Left renal pelvis (tissue), 4 donors: ENCODE measurements at regions not wholly inside any gene's neighbourhood (a gene's known extent, or its start where the extent isn't known, plus 50 kb on each side); places are given as distances from the start of the nearest gene placed in this dataset.

ENCODE experiments used
- DNase-seq, 4 donors: peaks; one replicate each; pipeline ENCODE4 v3.0.0-alpha.2; 2013; ENCODE audit warnings: low read depth in 4 of 4, low spot score in 3 of 4

DNA sequence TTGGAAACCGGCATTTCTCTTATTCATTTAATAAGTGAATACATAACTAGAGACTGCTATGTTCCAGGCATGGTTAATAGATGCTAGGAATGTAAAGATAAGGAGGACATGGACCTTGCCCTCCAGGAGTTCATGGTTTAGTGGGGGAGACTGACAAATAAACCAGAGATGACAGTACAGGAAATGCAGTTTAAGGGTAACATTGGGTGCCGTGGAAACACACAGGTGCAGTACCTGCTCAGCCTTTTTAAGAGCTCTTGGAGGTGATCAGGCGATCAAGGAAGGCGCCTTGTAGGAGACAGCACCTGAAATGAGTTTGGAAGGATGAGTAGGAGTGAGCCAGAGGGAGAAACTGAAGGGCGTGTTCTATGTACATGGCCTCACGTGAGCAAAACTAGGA lies 145.8 kb downstream of the AASDH start:
- no peak for DNase-seq

DNA sequence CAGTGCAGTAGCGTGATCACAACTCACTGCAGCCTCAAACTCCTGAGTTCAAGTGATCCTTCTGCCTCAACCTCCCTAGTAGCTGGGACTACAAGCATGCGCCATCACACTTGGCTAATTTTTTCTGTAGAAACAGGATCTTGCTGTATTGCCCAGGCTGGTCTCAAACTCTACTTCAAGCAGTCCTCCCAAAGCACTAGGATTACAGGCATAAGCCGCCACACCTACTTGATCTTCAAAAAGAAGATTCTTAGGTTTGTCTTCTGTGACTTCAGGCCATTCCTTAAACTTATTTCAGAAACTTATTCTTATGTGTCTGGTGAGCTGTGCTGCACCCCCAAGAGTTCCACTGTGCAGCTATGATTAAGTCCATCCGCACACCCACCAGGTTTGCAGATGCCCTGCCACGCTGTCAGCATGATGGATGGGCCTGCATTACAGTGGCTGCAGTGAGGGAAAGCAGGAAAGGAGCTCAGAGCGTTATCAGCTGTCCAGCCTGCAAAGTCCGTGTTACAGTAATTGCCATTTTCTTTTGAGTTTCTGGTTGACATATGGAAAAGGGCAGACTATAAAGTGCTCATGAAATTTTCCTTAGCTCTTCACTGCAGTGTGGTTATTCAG lies 146.6 kb downstream of the AASDH start:
- DNase-seq = peak in 2 of 4 donors; percentile 20 to 29

DNA sequence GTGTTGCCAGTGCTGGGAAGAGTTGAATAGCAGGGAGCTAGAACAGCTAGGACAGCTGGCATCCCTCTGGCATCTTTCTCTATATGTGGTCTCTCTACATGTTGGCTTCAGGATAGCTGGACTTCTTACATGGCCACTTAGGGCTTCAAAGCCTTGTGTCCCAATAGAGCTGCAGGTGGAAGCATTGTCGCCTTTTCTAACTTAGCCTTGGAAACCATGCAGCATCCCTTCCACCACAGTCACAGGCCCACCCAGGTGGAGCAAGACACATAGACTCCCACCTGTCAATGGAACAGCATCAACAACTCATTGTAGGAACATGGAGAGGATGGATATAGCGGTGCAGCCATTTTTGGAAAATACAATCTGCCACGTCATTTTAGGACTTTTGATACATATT lies 149.0 kb downstream of the AASDH start:
- DNase-seq = no peak

DNA sequence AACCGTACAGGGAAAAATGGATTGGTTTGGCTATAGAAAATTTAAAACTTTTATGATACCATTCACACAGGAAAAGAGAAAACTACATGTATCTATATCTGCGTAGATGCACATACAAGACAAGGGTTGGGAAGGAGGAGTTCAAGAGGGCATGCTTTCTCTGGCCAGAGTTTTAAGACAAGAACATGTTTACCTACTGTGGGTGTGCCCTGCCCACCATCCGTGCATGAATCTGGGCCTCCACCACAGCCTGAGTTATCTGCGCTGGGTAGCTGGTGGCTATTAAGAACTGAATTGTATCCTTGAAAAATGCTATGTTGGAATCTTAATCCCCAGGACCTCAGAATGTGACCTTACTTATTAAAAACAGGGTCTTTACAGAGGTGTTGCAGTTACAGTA lies 151.6 kb downstream of the AASDH start:
- no peak for DNase-seq

DNA sequence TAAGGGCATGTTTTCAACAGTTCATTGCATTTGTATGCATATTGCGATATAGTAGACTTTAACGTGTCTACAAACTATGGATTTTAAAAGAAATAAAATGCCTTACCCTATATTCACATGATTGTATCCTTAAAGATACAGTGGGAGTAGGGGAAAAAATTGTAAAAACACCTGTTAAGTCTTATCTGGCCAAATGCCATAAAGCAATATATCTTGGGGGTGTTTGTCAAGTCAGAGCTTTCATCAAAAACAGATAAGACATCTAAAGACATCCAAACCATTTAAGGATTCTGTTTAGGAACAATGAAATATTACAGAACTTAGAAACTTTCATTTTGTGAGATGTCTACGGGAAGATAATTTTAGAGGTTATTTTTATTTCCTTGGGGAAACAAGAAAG lies 152.3 kb downstream of the AASDH start:
- DNase-seq = no peak

DNA sequence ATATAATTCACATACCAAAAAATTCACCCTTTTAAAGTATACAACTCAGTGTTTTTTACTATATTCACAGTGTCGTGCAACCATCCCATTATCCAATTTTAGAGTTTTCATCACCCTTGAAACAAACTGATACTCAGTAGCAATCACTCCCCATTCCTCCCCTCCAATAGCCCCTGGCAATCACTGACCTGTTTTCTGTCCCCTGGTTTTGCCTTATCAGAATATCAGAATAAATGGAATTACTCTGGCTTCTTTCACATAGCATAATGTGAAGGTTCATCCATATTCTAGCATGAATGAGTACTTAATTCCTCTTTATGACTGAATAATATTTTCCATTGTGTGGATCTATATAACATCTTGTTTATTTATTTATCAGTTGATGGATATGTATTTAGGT lies 153.2 kb downstream of the AASDH start:
- DNase-seq = no peak

DNA sequence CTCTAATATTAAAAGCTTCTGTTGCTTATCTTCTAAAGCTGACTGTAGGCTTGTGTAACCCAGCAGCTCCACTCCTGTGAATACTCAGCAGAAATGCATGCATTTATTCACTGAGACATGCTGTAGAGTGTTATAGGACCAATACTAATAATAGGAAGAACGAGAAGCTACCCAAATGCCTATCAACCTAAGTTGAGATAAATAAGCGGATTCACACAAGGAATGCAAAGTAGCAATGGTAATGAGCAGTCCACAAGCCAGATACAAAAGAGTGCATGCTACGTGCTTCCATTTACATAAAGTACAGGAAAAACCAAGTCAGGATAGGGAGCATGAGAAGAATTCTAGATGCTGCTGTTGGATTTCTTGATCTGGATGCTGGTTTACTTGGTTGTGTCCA lies 155.9 kb downstream of the AASDH start:
- DNase-seq = no peak

DNA sequence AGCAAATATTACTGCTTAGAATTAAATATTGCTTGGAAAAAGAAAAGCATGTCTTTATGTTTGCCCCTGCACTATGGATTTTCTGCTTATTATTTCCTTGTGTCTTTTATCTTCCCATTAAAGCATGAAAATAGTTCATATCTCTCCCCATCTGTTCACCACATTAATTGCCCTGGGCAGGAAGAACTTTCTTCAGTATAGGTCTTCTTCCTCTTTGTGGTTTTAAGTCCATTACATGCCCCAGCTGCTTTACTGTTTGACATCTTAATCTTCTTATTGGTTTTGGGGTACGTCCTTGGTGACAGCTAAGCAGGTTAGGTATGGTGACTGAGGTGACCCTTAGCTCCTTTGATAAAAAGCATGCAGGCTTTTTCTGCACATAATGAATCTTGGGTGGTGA lies 157.3 kb downstream of the AASDH start:
- DNase-seq = no peak

DNA sequence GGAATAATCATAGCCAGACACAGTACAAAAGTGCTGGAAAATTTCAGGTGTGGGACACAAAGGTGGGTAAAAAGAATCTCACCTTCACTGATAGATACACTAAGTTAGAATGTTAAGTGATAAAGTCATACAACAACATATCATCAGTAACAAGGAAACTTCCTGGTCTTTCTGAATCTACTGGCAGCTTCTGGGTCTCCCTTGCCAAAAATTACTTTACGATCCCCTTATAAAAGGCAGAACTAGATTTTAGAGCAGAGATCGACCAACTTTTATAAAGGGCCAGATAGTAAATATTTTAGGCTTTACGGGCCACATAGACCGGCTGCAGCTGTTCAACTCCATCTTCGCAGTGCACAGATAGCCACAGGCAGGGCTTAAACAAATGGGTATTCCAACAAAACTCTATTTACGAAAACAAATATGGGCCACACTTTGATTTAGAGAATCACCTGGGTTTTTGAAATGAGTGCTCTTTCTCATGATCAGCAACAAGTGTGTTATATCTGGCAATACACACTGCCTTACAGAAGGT lies 159.9 kb downstream of the AASDH start:
- no peak for DNase-seq

DNA sequence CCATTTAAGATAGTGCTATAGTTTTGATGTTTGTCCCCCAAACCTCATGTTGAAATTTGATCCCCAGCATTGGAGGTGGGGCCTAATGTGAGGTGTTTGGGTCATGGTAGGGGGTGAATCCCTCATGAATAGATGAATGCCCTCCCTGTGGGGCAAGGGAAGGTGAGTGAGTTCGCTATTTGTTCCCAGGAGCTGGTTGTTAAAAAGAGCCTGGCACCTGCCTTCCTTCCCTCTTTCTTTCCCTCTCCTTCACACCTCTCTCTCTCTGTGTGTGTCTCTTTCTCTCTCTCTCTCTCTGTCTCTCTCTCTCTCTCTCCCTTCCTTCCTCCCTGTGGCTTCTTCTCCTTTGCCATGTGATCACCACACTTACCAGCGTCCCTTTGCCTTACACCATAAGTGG lies 160.7 kb downstream of the AASDH start:
- no peak for DNase-seq

DNA sequence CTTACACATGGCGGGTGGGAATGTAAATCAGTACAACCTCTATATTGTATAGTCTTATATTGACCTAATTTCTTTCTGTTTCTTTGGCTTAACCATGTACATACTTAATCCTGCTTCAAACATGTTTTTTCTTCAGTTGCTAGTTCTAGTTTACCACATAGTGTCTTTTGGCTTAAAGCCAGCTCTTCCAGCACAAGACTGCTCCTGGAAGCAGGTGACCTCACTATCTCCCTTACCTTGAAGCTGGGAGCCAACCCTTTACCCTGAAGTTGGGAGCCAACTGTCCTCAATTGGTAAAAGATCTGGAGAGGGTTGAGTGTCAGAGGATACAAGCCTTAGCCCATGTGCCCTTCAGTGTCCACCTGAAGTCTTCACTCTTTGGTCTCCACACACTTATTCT lies 162.7 kb downstream of the AASDH start:
- DNase-seq = no peak

DNA sequence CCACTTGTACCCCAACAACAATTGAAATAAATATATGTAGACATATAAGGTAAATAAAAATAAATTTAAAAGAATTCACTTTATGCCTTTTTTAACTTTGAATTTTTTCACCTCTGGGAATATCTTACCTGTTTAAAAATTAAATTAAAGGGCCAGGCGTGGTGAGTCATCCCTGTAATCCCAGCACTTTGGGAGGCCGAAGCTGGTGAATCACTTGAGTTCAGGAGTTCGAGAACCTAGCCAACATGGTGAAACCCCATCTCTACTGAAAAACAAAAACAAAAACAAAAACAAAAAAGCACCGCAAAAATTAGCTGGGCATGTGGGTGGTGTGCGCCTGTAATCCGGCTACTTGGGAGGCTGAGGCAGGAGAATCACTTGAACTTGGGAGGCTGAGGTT lies 164.8 kb downstream of the AASDH start:
- no peak for DNase-seq

DNA sequence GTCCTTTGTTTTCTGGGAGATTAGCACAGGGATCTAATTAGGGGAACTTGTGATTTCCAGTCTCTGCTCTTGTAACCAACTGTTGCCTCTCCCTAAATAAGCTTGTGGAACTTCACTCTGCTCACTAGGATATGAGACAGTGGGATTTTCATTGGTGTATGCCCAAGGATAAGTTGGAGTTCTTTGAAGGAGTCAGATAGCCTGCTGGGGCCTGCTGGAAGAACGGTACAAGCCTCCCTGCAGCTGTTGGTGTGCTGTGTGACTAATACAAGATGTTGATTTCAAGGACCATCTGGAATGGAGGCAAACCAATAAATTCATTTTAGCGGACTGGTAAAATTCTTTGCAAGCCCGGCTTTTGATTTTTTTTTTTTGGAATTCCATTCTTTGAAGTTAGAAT lies 167.0 kb downstream of the AASDH start:
- DNase-seq = no peak

DNA sequence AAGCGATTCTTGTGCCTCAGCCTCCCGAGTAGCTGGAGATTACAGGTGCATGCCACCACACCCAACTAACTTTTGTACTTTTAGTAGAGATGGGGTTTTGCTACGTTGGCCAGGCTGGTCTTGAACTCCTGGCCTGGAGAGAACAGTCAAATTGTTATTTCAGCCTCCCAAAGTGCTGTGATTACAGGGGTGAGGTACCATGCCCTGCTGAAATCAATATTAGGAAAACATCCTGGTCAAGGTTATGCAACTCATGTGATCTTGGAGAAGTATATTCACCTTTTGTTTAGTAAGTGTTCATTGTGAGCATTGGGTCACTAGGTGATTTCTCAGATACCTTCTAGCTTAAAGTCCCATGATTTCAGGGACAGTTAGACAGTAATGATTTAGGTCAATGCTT lies 167.8 kb downstream of the AASDH start:
- no peak for DNase-seq

DNA sequence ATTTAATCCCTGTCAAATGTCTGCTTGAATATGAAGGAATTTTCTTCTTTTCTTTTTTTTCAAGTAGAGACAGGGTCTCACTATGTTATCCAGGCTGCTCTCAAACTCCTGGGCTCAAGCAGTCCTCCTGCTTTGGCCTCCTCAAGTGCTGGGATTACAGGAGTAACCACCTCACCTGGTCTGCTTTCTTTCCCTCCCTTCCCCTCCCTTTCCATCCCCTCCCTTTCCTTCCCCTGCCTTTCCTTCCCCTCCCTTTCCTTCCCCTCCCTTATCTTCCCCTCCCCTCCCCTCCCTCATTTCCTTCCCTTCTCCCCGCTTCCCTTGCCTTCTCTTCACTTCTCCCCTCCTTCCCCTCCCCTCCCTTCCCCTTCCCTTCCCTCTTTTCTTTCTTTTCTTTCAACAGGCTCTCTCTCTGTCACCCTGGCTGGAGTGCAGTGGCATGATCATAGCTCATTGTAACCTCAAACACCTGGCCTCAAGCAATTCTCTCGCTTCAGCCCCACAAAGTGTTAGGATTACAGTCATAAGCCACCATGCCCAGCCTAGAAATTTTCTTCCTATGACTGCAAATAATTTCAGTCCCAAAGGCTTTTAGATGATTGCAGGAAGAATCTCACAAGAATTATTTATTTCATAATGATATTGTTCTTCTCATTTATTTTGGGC lies 168.9 kb downstream of the AASDH start:
- DNase-seq = no peak

DNA sequence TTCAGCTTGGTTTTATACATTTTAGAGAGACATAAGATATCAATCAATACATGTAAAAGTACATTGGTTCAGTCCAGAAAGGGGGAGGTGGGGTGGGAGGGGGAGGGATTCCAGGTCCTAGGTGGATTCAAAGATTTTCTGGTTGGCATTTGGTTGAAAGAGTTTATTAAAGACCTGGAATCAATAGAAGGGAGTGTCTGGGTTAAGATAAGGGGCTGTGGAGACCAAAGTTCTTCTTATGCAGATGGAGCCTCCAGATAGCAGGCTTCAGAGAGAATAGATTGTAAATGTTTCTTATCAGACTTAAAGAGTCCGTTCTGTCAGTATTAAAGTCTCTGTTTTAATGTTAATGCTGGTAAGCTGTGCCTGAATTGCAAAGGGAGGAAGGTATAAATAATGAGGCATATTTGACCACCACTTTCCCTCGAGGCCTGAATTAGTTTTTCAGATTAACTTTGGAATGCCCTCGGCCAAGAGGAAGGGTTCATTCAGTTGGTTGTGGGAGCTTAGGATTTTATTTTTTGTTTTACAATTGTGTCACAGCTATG lies 169.9 kb downstream of the AASDH start:
- DNase-seq = no peak

DNA sequence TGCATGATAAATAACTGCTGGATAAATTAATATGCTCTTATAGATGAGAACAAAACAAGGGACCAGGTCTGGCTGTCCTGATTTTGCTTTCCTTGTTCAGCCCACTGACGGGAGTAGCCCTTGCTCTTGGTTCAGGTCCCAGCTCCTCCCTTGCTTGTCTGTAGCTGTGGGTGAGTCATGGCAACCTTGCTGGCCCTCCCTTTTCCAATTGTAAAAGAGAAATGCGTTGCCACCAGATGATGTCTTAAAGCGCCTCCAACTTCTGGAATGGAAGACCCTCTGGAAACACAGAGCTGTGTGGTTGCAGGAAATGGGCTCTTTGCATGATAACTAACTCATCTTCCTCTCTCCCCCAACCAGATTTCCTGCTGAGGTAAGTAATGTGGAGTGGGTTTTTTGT lies 171.4 kb downstream of the AASDH start:
- DNase-seq = no peak

DNA sequence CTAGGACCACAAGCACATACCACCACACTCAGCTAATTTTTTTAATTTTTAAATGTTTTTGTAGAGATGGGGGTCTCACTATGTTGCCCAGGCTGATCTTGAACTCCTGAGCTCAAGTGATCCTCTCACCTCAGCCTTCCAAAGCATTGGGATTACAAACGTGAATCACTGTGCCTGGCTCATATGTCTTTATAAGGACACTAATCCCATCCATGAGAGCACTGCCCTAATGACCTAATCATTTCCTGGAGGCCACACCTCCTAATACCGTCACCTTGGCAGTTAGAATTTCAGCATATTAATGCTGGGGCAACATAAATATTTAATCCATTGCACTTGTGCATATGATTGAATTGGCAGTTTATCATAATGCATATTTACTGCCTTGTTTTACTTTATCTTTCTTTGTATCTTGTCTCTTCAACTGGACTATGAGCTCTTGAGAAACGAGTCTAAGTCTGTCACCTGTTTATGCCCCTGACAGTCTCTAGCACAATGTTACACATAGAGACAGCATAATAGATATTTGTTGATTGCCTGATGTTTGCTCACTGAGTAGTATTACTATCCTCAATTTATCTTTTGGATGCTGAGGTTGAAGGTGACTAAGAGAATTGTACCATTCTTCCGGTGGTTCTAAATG lies 172.0 kb downstream of the AASDH start:
- DNase-seq = no peak

DNA sequence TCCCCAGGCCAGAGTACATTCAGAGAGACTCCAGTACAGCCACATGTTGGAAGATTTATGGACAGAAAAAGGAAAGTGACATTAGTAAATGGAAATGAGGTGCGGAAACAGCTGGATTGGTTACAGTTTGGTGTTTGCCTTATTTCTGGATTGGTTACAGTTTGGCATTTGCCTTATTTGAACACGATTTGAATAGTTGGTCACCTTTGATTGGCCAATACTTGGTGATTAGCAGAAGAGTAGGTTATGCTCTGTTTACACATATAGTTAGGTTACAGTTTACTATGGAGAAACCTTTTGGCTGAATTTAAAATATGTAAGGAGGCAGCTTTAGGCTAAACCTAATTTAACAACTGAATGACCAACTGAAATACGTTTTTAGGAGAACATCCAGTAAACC lies 173.7 kb downstream of the AASDH start:
- no peak for DNase-seq

DNA sequence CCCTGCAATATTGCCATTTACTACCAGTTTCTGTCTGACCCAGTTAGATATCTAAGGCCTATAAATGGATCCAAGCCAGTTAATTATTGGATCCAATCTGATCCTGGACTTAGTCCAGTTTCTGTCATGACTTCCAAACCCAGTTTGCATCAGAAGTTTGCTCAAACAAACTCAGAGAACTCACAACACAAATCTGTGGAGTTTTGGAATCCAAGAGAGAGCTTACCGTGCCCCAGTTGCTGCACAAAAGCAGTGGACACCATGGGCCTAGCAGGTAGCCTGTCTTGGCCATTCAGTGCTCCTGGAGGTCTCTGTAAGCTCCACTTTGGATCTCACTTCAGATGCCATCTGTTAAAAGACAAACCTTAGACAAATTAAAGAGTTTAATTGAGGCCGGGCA lies 174.5 kb downstream of the AASDH start:
- DNase-seq = no peak

DNA sequence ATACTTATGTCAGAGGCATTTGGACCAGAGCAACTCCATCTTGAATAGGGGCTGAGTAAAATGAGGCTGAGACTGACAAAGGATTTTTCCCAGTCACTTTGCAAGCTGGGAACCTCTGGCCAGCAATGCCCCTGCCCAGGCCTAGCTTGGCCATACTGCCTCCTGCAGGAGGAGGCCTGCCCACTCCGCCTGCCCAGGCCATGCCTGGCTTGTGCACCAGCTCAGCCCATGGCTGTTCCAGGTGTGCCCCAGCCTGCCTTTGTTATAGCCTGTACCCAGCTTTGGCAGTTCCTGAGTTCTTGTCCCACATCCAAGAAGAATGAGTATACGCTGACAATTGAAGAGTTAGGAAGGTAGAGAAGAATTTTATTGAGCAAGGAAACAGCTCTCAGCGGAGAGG lies 176.1 kb downstream of the AASDH start:
- no peak for DNase-seq

DNA sequence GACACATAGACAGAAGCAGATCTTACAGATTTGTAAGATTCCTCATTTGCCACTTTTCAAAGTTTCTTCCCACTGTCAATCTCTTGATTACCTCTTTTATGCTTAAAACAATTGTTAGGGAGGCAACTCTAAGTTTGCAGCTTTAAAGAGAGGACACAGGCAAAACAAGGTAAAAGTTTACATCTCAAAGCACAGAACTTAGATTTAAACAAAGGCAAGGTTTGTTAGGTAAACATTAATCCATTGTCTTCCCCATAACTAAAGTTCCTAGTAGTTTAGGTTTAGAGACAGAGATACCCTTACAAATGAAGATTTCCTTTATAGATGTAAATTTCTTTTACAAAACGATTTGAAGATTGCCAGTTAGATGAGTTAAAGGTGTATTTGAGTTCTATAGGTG lies 176.9 kb downstream of the AASDH start:
- no peak for DNase-seq
